ENCODE measurements at regions not wholly inside any gene's neighbourhood (a gene's known extent, or its start where the extent isn't known, plus 50 kb on each side); places are given as distances from the start of the nearest gene placed in this dataset.

DNA sequence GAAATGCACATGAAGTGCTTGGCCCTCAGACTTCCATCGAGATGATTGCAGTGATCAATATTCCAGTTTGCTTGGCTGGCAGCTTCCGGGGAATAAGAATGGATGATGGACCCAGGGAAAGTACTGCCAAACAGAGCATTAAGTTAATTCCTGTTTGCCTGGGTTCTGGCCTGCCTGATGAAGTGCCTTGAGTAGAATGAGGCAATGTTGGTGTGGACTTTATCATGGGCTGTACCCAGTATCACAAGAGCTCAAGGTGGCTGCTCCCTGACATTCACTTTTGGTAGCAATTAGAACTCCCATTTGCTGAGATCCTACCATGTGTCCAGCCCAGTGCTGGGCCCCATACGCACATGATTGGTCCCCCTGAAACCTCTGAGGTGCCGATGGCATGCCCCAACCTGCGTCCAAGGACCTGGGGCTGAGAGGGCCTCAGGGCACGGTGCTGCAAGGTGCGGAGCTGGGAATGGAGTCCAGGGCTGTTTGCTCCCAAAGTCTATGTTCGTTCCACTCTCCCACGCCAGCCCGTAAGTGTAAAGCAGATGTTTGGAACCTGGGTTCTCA is 80.7 kb downstream of the SLC25A47 start:
- Histone ChIP-seq H3K9me3 (ENCODE audit: control insufficient read depth in 1 of 2, insufficient read depth in 1 of 2, low read depth in 1 of 2, low read length in 2 of 2) (no peaks in the 10 kb centered on the region), H3K9me2 (ENCODE audit: insufficient read depth) (no peaks in the 10 kb centered on the region), H4K20me1 (ENCODE audit: insufficient read depth) (no peaks in the 10 kb centered on the region), H3K27ac (ENCODE audit: low read depth, low read length) (no peak overlapping the region), H3K27me3 (ENCODE audit: insufficient read depth, low read length) (no peaks in the 10 kb centered on the region), H3K36me3 (ENCODE audit: control insufficient read depth in 1 of 2, insufficient read depth in 2 of 2, low read length in 2 of 2) (no peaks in the 10 kb centered on the region), H3K4me1 (ENCODE audit: control insufficient read depth in 1 of 2, insufficient read depth in 2 of 2, low read length in 2 of 2) (peaks cover 26 to 33% of the 10 kb centered on the region in 2 experiments), H3K4me2 (ENCODE audit: low read length) (no peak overlapping the region), H3K79me2 (ENCODE audit: insufficient read depth, low read length) (no peaks in the 10 kb centered on the region), H3K4me3 (replicated peaks in 1 of 2; ENCODE audit: low read depth in 1 of 2, low read length in 2 of 2) (no peak overlapping the region), H3K9ac (ENCODE audit: low read length) (no peak overlapping the region), H2AFZ (ENCODE audit: low read depth, low read length, poor library complexity, severe bottlenecking) (no peak overlapping the region)
- RAD21 ChIA-PET (ENCODE audit: low non-redundant PET in 1 of 2, low total read pairs in 2 of 2, uncharacterized antibody in 2 of 2, unreplicated experiment in 2 of 2), result no interaction called here
- CTCF ChIA-PET, result interaction anchor here (1.1 to 2.5 kb wide), 2 partner anchors 20 to 242 kb away, joined by 4 to 6 read pairs; no protein-coding TSS in a partner anchor
- POLR2A ChIA-PET, result interaction anchor here (1.1 kb wide), 1 partner anchor 257 kb away, joined by 3 read pairs; no protein-coding TSS in a partner anchor
- no TSS peak for BruUV-seq (replicated peaks)
- ATAC-seq (no peak), DNase-seq (ENCODE audit: low read depth, low spot score) (no peak)
- TF ChIP-seq, protein P1, sequence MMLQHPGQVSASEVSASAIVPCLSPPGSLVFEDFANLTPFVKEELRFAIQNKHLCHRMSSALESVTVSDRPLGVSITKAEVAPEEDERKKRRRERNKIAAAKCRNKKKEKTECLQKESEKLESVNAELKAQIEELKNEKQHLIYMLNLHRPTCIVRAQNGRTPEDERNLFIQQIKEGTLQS (IDR thresholded peaks at IDR 0.05), result no peak
- no peak for TF ChIP-seq CBX3 (IDR thresholded peaks at IDR 0.05; ENCODE audit: low read depth)
- no peak for TF ChIP-seq MAX (IDR thresholded peaks at IDR 0.05)
- TF ChIP-seq POLR2AphosphoS5 (IDR thresholded peaks at IDR 0.05; ENCODE audit: low read depth, low read length), result no peak
- TF ChIP-seq YY1 (IDR thresholded peaks at IDR 0.05; ENCODE audit: extremely low read depth, insufficient replicate concordance, low read depth, low read length), result no peak
- TF ChIP-seq FOSL1 (IDR thresholded peaks at IDR 0.05; ENCODE audit: low read depth), result no peak
- TF ChIP-seq, protein P2, sequence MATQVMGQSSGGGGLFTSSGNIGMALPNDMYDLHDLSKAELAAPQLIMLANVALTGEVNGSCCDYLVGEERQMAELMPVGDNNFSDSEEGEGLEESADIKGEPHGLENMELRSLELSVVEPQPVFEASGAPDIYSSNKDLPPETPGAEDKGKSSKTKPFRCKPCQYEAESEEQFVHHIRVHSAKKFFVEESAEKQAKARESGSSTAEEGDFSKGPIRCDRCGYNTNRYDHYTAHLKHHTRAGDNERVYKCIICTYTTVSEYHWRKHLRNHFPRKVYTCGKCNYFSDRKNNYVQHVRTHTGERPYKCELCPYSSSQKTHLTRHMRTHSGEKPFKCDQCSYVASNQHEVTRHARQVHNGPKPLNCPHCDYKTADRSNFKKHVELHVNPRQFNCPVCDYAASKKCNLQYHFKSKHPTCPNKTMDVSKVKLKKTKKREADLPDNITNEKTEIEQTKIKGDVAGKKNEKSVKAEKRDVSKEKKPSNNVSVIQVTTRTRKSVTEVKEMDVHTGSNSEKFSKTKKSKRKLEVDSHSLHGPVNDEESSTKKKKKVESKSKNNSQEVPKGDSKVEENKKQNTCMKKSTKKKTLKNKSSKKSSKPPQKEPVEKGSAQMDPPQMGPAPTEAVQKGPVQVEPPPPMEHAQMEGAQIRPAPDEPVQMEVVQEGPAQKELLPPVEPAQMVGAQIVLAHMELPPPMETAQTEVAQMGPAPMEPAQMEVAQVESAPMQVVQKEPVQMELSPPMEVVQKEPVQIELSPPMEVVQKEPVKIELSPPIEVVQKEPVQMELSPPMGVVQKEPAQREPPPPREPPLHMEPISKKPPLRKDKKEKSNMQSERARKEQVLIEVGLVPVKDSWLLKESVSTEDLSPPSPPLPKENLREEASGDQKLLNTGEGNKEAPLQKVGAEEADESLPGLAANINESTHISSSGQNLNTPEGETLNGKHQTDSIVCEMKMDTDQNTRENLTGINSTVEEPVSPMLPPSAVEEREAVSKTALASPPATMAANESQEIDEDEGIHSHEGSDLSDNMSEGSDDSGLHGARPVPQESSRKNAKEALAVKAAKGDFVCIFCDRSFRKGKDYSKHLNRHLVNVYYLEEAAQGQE (IDR thresholded peaks at IDR 0.05; ENCODE audit: low read depth), result no peak
- TF ChIP-seq SIN3A (IDR thresholded peaks at IDR 0.05; ENCODE audit: low read depth), result no peak
- no peak for TF ChIP-seq CEBPB (IDR thresholded peaks at IDR 0.05; ENCODE audit: low read depth)
- TF ChIP-seq TCF7L2 (IDR thresholded peaks at IDR 0.05; ENCODE audit: borderline replicate concordance, extremely low read depth, insufficient read depth, insufficient read length), result no peak
- no peak for TF ChIP-seq SP1 (IDR thresholded peaks at IDR 0.05; ENCODE audit: low read depth)
- TF ChIP-seq SRF (IDR thresholded peaks at IDR 0.05; ENCODE audit: low read depth), result no peak
- no peak for TF ChIP-seq EGR1 (IDR thresholded peaks at IDR 0.05; ENCODE audit: low read depth)
- TF ChIP-seq RAD21 (IDR thresholded peaks at IDR 0.05; ENCODE audit: low read depth), result no peak
- intact Hi-C loops (cut with micrococcal nuclease), result no loop called here

All from HCT116 (cell line).